ENCODE measurements at regions not wholly inside any gene's neighbourhood (a gene's known extent, or its start where the extent isn't known, plus 50 kb on each side); places are given as distances from the start of the nearest gene placed in this dataset.

- peak; percentile 44 for DNase-seq (ENCODE audit: low spot score)
Measured at GRCh38 chr3:178392511-178392926, 143.7 kb upstream of the KCNMB2 start.

- no peak for DNase-seq (ENCODE audit: low spot score)
Measured at GRCh38 chr3:178393146-178393545, 143.1 kb upstream of the KCNMB2 start.

GRCh38 chr3:178393824-178394223, 142.4 kb upstream of the KCNMB2 start:
- no peak for DNase-seq (ENCODE audit: low spot score)

GRCh38 chr3:178396318-178396717, 139.9 kb upstream of the KCNMB2 start:
- no peak for DNase-seq (ENCODE audit: low spot score)

GRCh38 chr3:178397202-178397601, 139.0 kb upstream of the KCNMB2 start:
- DNase-seq (ENCODE audit: low spot score), result no peak

- DNase-seq (ENCODE audit: low spot score), result no peak
Measured at GRCh38 chr3:178397836-178398235, 138.4 kb upstream of the KCNMB2 start.

- no peak for DNase-seq (ENCODE audit: low spot score)
Measured at GRCh38 chr3:178404961-178405360, 131.3 kb upstream of the KCNMB2 start.

GRCh38 chr3:178405531-178405930, 130.7 kb upstream of the KCNMB2 start:
- no peak for DNase-seq (ENCODE audit: low spot score)

GRCh38 chr3:178406206-178406605, 130.0 kb upstream of the KCNMB2 start:
- no peak for DNase-seq (ENCODE audit: low spot score)

- DNase-seq (ENCODE audit: low spot score), result no peak
Measured at GRCh38 chr3:178415384-178415783, 120.9 kb upstream of the KCNMB2 start.

- DNase-seq (ENCODE audit: low spot score), result no peak
Measured at GRCh38 chr3:178417736-178418135, 118.5 kb upstream of the KCNMB2 start.

GRCh38 chr3:178419071-178419470, 117.2 kb upstream of the KCNMB2 start:
- DNase-seq (ENCODE audit: low spot score), result no peak

- DNase-seq (ENCODE audit: low spot score), result no peak
Measured at GRCh38 chr3:178420033-178420432, 116.2 kb upstream of the KCNMB2 start.

GRCh38 chr3:178421069-178421468, 115.2 kb upstream of the KCNMB2 start:
- DNase-seq (ENCODE audit: low spot score), result no peak

GRCh38 chr3:178422406-178422805, 113.8 kb upstream of the KCNMB2 start:
- no peak for DNase-seq (ENCODE audit: low spot score)

GRCh38 chr3:178428037-178428436, 108.2 kb upstream of the KCNMB2 start:
- DNase-seq (ENCODE audit: low spot score), result no peak

- DNase-seq (ENCODE audit: low spot score), result no peak
Measured at GRCh38 chr3:178434206-178434805, 101.9 kb upstream of the KCNMB2 start.

GRCh38 chr3:178435575-178435974, 100.7 kb upstream of the KCNMB2 start:
- no peak for DNase-seq (ENCODE audit: low spot score)

GRCh38 chr3:178436773-178437172, 99.5 kb upstream of the KCNMB2 start:
- DNase-seq (ENCODE audit: low spot score), result peak; percentile 30

- no peak for DNase-seq (ENCODE audit: low spot score)
Measured at GRCh38 chr3:178437236-178437635, 99.0 kb upstream of the KCNMB2 start.

GRCh38 chr3:178439504-178439903, 96.7 kb upstream of the KCNMB2 start:
- DNase-seq (ENCODE audit: low spot score), result no peak

GRCh38 chr3:178440043-178440442, 96.2 kb upstream of the KCNMB2 start:
- DNase-seq (ENCODE audit: low spot score), result no peak

- DNase-seq (ENCODE audit: low spot score), result no peak
Measured at GRCh38 chr3:178443634-178444033, 92.6 kb upstream of the KCNMB2 start.

- DNase-seq (ENCODE audit: low spot score), result no peak
Measured at GRCh38 chr3:178445139-178445538, 91.1 kb upstream of the KCNMB2 start.

- no peak for DNase-seq (ENCODE audit: low spot score)
Measured at GRCh38 chr3:178446059-178446458, 90.2 kb upstream of the KCNMB2 start.

All from cerebellar cortex (tissue), 1 donor.